ENCODE measurements at regions not wholly inside any gene's neighbourhood (a gene's known extent, or its start where the extent isn't known, plus 50 kb on each side); places are given as distances from the start of the nearest gene placed in this dataset.

DNA sequence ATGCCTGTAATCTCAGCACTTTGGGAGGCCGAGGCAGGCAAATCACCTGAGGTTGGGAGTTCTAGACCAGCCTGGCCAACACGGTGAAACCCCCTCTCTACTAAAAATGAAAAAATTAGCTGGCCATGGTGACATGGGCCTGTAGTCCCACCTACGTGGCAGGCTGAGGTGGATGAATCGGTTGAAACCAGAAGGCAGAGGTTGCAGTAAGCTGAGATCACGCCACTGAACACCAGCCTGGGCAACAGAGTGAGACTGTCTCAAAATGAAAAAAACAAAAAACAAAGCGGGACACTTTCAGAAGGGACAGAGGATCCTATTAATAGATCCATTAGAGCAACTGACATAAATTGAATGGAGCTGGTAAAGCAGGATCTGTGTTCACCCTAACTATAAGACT lies 89.6 kb upstream of the SGCD start:
- ATAC-seq (replicated peaks) (no peak), DNase-seq (no peak)
- no peak overlapping the region for H3K27ac Mint-ChIP-seq
- H3K36me3 Mint-ChIP-seq (ENCODE audit: insufficient read depth) = peaks cover 3% of the 10 kb centered on the region
- H3K4me1 Mint-ChIP-seq (ENCODE audit: low read depth in 2 of 2) = no peaks in the 10 kb centered on the region
- peaks cover 0 to 5% of the 10 kb centered on the region in 2 donors for H3K27me3 Mint-ChIP-seq
- no peak overlapping the region for H3K4me3 Mint-ChIP-seq
- no peaks in the 10 kb centered on the region for H3K9me3 Mint-ChIP-seq

DNA sequence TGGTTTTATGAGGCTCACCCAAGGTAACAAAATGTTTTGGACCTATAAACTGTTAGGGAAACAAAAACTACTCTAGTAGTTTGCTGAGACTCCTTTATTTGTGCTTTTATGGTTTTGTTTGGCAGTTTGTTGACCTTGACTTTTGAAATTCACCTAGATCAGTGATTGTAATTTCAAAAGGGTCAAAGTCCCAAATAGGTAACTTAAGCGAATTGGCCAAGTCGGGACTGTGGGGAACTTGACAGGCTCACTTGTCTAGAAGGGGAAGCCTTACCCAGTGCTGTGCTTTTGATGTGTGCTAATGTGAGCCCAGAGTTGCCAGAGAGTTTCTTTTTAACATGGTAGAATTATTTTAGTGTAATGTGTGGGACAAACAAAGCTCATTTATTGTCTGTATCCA lies 87.2 kb upstream of the SGCD start:
- Mint-ChIP-seq H3K27ac (no peak overlapping the region), H3K36me3 (ENCODE audit: insufficient read depth) (peaks cover 2% of the 10 kb centered on the region), H3K4me1 (ENCODE audit: low read depth in 2 of 2) (no peaks in the 10 kb centered on the region), H3K9me3 (no peaks in the 10 kb centered on the region), H3K27me3 (peaks cover 0 to 5% of the 10 kb centered on the region in 2 donors), H3K4me3 (no peak overlapping the region)
- no peak for DNase-seq
- no peak for ATAC-seq (replicated peaks)

DNA sequence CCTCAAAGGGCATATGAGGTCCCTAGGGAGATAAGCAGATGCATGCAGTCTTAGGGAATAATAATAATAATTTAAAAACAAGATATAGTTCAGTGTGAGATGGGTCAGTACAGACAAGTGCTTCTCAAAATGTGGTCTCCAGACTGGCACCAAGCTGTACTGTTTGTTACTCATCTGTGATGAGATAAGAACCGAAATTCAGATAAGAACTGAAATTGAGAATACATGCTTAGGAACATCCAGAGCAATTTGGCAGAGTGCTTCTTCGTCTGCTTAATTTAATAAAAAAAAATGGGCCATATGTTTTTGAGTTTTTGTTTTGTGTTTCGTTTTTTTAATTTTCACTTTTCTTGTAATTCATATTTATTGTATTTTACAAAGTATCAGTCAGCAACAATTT lies 86.5 kb upstream of the SGCD start:
- Mint-ChIP-seq H3K4me1 (ENCODE audit: low read depth in 2 of 2) (no peaks in the 10 kb centered on the region), H3K27me3 (peaks cover 0 to 5% of the 10 kb centered on the region in 2 donors), H3K27ac (no peak overlapping the region), H3K9me3 (no peaks in the 10 kb centered on the region), H3K36me3 (ENCODE audit: insufficient read depth) (no peaks in the 10 kb centered on the region), H3K4me3 (no peak overlapping the region)
- no peak for DNase-seq
- ATAC-seq (replicated peaks) = no peak

DNA sequence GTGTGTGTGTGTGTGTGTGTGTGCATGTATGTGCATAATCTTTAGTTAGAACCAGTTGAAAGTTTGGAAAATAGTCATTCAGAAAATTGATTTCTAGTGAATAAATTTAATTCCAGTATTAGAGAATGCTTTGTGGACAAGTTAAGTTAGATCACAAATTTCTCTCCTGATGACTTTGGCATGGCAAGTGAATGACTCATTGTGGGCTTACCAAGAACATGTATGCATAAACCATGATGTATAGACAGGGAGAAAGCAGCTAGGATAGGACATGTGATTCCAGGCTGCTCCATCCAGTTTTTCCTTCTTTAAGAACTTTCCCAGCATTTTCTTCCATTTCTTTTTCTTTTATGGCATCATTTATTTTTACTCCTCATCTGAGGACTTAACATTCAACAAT lies 85.7 kb upstream of the SGCD start:
- Mint-ChIP-seq H3K4me3 (no peak overlapping the region), H3K27ac (no peak overlapping the region), H3K9me3 (no peaks in the 10 kb centered on the region), H3K36me3 (ENCODE audit: insufficient read depth) (no peaks in the 10 kb centered on the region), H3K27me3 (peaks cover 0 to 5% of the 10 kb centered on the region in 2 donors), H3K4me1 (ENCODE audit: low read depth in 2 of 2) (no peaks in the 10 kb centered on the region)
- DNase-seq (no peak), ATAC-seq (replicated peaks) (no peak)

DNA sequence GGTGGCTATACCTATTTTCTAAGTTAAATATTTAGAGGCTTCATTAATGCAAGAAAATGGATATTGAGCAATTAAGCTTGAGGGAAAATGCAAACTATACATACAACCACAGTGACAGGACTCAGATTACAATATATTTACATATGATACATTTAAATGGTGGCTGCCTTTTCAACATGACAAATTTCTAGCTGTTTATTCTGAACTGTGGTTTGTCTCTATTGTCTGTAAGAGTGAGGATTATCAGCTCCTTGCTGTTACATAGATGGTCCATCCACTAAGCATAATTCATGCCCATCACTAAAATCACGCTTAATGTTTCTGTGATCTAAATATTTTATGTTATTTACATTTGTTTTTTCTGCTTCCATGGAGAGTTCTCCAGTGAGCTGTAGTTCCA lies 81.1 kb upstream of the SGCD start:
- Mint-ChIP-seq H3K4me1 (ENCODE audit: low read depth in 2 of 2) (no peaks in the 10 kb centered on the region), H3K36me3 (ENCODE audit: insufficient read depth) (no peaks in the 10 kb centered on the region), H3K27me3 (peaks cover 0 to 7% of the 10 kb centered on the region in 2 donors), H3K9me3 (peaks cover 0 to 2% of the 10 kb centered on the region in 2 donors), H3K27ac (no peak overlapping the region), H3K4me3 (no peak overlapping the region)
- ATAC-seq (replicated peaks) = no peak
- DNase-seq = no peak

DNA sequence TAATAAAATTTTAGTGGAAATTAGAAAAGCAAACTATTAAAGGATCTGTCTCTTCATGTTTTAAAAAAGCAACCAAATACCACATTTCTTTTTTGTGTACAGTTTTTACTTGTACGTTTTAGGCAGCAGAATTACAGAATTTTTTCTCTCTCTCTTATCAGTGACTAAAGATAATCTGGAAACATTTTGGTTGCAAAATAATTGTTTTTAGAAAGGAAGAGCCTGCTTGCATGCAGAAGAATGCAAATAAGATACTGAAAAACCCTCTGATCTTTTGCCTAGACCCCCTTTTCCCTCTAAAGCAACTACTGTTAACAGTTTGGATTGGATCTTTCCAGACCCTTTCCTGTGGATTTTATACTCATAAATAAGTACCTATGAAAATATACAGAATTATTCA lies 75.9 kb upstream of the SGCD start:
- Mint-ChIP-seq H3K4me1 (ENCODE audit: low read depth in 2 of 2) (no peaks in the 10 kb centered on the region), H3K4me3 (no peak overlapping the region), H3K9me3 (peaks cover 0 to 2% of the 10 kb centered on the region in 2 donors), H3K27ac (no peak overlapping the region), H3K27me3 (peaks cover 0 to 7% of the 10 kb centered on the region in 2 donors), H3K36me3 (ENCODE audit: insufficient read depth) (peaks cover 2% of the 10 kb centered on the region)
- ATAC-seq (replicated peaks) (no peak), DNase-seq (no peak)

DNA sequence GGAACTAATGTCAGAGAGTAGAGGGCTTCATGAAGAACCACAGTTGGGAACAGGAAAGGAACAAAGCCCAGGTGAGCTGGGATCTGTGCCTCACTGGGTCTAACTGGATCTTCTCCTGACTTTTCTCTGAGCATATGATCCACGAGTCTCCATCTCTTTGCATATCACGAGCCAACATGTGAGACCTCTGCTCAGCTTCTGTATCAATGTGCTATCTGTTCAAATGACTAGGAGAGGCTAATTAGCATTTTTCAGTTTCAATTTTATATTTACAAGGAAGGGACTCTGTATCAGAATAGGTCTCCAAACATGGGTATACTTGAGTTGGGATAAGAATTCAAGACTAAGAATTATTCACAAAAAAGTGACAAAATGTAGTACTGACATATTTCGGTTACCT lies 73.8 kb upstream of the SGCD start:
- DNase-seq = no peak
- Mint-ChIP-seq H3K9me3 (no peaks in the 10 kb centered on the region), H3K4me3 (no peak overlapping the region), H3K27ac (no peak overlapping the region), H3K27me3 (peaks cover 0 to 1% of the 10 kb centered on the region in 2 donors), H3K36me3 (ENCODE audit: insufficient read depth) (peaks cover 2% of the 10 kb centered on the region), H3K4me1 (ENCODE audit: low read depth in 2 of 2) (no peaks in the 10 kb centered on the region)
- no peak for ATAC-seq (replicated peaks)

DNA sequence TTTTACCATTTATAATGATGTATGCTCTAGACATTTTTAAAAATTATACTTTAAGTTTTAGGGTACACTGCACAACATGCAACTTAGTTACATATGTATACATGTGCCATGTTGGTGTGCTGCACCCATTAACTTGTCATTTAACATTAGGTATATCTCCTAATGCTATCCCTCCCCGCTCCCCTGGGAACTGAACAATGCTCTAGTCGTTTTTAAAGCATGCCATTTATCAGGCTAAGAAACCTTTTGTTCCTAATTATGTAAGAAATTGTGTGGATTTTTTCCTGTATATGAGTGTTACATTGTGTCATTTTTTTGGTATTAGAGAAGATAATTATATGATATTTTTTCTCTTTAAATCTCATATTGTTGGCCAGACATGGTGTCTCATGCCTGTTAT lies 72.8 kb upstream of the SGCD start:
- DNase-seq (no peak), ATAC-seq (replicated peaks) (no peak)
- H3K4me1 Mint-ChIP-seq (ENCODE audit: low read depth in 2 of 2) = no peaks in the 10 kb centered on the region
- H3K27me3 Mint-ChIP-seq = no peaks in the 10 kb centered on the region
- H3K9me3 Mint-ChIP-seq = no peaks in the 10 kb centered on the region
- no peak overlapping the region for H3K27ac Mint-ChIP-seq
- no peak overlapping the region for H3K4me3 Mint-ChIP-seq
- H3K36me3 Mint-ChIP-seq (ENCODE audit: insufficient read depth) = peaks cover 2% of the 10 kb centered on the region

DNA sequence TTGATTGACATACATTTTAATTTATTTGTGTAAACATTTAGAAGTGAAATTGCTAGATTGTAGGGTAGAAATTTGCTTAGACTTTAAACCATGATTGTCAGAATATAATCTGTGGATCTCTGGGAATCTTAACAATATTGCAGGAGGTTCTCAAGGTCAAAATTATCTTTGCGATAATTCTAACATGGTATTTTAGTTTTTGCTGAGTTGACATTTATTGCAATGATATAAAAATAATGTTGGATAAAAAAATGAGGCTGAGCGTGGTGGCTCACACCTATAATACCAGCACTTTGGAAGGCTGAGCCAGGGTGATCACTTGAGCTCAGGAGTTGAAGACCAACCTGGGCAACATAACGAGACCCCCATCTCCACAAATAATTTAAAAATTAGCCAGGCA lies 70.3 kb upstream of the SGCD start:
- ATAC-seq (replicated peaks) = no peak
- H3K4me3 Mint-ChIP-seq = no peak overlapping the region
- no peaks in the 10 kb centered on the region for H3K9me3 Mint-ChIP-seq
- no peaks in the 10 kb centered on the region for H3K4me1 Mint-ChIP-seq (ENCODE audit: low read depth in 2 of 2)
- no peak for DNase-seq
- H3K36me3 Mint-ChIP-seq (ENCODE audit: insufficient read depth) = peaks cover 2% of the 10 kb centered on the region
- H3K27ac Mint-ChIP-seq = no peak overlapping the region
- no peaks in the 10 kb centered on the region for H3K27me3 Mint-ChIP-seq

DNA sequence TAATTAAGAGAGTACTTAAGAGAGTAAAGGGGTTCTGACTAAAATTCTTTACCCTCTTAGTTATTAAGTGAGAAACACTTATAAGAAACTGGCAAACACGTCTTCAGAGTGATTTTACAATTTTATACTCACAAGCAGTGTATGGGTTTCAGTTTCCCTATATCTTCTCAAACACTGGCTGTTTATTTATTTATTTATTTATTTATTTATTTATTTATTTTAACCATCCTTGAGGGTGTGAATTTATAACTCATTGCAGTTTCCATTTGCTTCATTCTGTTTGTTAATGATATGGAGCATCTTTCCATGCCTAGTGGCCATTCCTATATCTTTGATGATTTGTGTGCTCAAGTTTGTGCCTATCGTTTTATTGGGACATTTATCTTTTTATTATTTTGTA lies 68.0 kb upstream of the SGCD start:
- H3K9me3 Mint-ChIP-seq = no peaks in the 10 kb centered on the region
- ATAC-seq (replicated peaks) (no peak), DNase-seq (no peak)
- H3K36me3 Mint-ChIP-seq (ENCODE audit: insufficient read depth) = peaks cover 2% of the 10 kb centered on the region
- H3K27ac Mint-ChIP-seq = no peak overlapping the region
- no peaks in the 10 kb centered on the region for H3K27me3 Mint-ChIP-seq
- no peak overlapping the region for H3K4me3 Mint-ChIP-seq
- no peaks in the 10 kb centered on the region for H3K4me1 Mint-ChIP-seq (ENCODE audit: low read depth in 2 of 2)

DNA sequence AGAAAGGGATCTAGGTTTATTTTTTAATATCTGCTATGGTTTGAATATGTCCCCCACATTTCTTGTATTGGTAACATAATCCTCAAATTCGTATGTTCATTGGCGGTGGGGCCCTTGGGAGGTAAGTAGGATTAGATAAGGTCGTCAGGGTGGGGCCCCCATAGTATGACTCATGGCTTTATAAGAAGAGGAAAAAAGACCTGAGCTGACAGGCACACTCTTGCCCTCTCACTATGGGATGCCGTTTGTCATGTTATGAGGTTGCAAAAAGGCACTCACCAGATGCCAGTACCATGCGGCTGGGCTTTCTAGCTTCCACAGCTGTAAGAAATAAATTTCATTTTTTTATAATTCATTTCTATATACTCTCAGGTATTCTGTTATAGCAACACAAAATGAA lies 67.3 kb upstream of the SGCD start:
- H3K9me3 Mint-ChIP-seq = no peaks in the 10 kb centered on the region
- no peak for DNase-seq
- no peaks in the 10 kb centered on the region for H3K27me3 Mint-ChIP-seq
- H3K4me3 Mint-ChIP-seq = no peak overlapping the region
- H3K36me3 Mint-ChIP-seq (ENCODE audit: insufficient read depth) = no peaks in the 10 kb centered on the region
- ATAC-seq (replicated peaks) = no peak
- H3K27ac Mint-ChIP-seq = no peak overlapping the region
- H3K4me1 Mint-ChIP-seq (ENCODE audit: low read depth in 2 of 2) = no peaks in the 10 kb centered on the region

DNA sequence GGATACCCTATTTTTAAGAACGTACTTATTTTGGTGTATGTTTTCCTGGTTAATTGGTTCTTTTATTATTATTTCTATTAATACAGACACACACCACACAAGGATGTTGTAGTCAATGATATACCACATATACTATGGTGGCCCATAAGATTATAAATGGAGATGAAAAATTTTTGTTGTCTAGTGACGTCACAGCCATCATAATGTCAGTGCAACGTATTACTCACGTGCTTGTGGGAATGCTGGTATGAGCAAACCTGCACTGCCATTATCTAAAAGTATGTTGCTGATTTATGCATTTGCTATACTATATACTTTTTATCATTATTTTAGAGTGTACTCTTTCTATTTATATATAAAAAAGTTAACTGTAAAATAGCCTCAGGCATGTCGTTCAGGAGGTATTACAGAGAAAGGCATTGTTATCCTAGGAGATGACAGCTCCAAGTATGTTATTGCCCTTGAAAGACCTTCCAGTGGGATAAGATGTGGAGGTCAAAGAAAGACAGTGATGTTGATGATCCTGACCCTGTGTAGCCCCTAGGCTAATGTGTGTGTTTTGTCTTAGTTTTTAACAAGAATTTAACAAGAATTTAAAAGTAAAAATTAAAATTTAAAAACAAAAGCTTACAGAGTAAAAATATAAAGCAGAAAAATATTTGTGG lies 65.6 kb upstream of the SGCD start:
- no peaks in the 10 kb centered on the region for H3K36me3 Mint-ChIP-seq (ENCODE audit: insufficient read depth)
- no peak overlapping the region for H3K27ac Mint-ChIP-seq
- H3K4me1 Mint-ChIP-seq (ENCODE audit: low read depth in 2 of 2) = no peaks in the 10 kb centered on the region
- H3K27me3 Mint-ChIP-seq = no peaks in the 10 kb centered on the region
- H3K9me3 Mint-ChIP-seq = no peaks in the 10 kb centered on the region
- no peak overlapping the region for H3K4me3 Mint-ChIP-seq
- no peak for ATAC-seq (replicated peaks)
- no peak for DNase-seq

DNA sequence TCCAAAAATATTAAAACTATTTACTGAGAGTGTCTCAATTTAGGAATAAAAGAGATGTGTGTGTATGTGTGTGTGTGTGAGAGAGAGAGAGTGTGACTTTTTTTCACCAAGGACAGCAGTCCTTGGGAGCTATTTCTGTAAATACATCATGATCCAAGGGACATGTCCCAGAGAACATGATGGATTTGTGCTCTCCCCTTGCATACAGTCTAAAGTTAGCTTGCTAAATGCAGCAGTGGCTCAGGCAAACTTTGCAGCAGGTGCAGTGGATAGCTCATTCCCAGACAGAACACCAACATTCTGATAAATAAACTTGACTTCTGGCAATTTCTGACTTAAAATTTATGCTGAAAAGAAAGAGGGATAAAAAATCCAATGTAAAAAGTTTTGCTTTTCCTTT lies 55.4 kb upstream of the SGCD start:
- no peak overlapping the region for H3K4me3 Mint-ChIP-seq
- H3K9me3 Mint-ChIP-seq = peaks cover 0 to 1% of the 10 kb centered on the region in 2 donors
- no peak for ATAC-seq (replicated peaks)

DNA sequence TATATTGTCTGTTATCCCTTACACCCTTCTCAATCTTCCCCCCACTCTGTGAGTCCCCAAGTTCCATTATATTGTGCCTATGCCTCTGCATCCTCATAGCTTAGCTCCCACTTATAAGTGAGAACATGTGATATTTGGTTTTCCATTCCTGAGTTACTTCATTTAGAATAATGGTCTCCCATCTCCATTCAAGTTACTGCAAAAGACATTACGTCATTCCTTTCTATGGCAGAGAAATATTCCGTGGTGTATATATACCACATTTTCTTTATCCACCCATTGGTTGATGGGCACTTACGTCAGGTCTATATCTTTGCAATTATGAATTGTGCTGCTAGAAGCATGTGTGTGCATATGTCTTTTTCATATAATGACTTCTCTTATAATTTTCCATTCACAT lies 54.8 kb upstream of the SGCD start:
- no peaks in the 10 kb centered on the region for H3K36me3 Mint-ChIP-seq (ENCODE audit: insufficient read depth)
- ATAC-seq (replicated peaks) (no peak), DNase-seq (no peak)
- peaks cover 0 to 1% of the 10 kb centered on the region in 2 donors for H3K9me3 Mint-ChIP-seq
- H3K4me3 Mint-ChIP-seq = no peak overlapping the region
- H3K4me1 Mint-ChIP-seq (ENCODE audit: low read depth in 2 of 2) = no peaks in the 10 kb centered on the region
- no peaks in the 10 kb centered on the region for H3K27me3 Mint-ChIP-seq
- H3K27ac Mint-ChIP-seq = no peak overlapping the region

More for the DNA sequence above, 55.4 kb upstream of the SGCD start:
- DNase-seq = no peak
- Mint-ChIP-seq H3K36me3 (ENCODE audit: insufficient read depth) (no peaks in the 10 kb centered on the region), H3K4me1 (ENCODE audit: low read depth in 2 of 2) (no peaks in the 10 kb centered on the region), H3K27ac (no peak overlapping the region), H3K27me3 (no peaks in the 10 kb centered on the region)

DNA sequence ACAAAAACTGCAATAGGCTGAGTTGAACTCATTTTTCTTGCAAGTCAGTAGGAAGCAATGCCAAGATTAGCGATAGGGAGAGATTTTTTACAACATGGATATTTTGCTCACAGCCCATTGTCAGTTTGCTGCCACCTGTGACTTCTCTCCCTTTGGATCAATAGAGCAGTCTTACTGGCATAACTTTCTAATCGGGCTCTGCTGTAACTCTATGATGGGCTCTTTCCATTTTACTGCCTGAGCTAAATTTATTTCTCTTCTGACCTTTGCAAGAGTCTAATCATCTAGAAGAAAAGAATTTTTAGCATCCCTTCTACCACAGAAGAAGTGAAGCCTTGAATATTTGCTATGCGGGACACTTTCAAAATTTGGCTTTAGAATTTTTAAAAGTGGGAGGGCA lies 53.6 kb upstream of the SGCD start:
- no peak for ATAC-seq (replicated peaks)
- H3K27me3 Mint-ChIP-seq = no peaks in the 10 kb centered on the region
- peaks cover 0 to 1% of the 10 kb centered on the region in 2 donors for H3K9me3 Mint-ChIP-seq
- H3K4me1 Mint-ChIP-seq (ENCODE audit: low read depth in 2 of 2) = no peaks in the 10 kb centered on the region
- no peak for DNase-seq
- no peak overlapping the region for H3K4me3 Mint-ChIP-seq
- no peak overlapping the region for H3K27ac Mint-ChIP-seq
- no peaks in the 10 kb centered on the region for H3K36me3 Mint-ChIP-seq (ENCODE audit: insufficient read depth)
